ENCODE measurements at regions not wholly inside any gene's neighbourhood (a gene's known extent, or its start where the extent isn't known, plus 50 kb on each side); places are given as distances from the start of the nearest gene placed in this dataset.
"Not testable (repeated sequence)": the region's sequence is repeated elsewhere in the genome, so short reads cannot be mapped to it uniquely, and the experiment has no call there.

GRCh38 chr13:110045919-110046318 lies 259.5 kb upstream of the IRS2 start:
- TF ChIP-seq CTCF (IDR thresholded peaks at IDR 0.05; ENCODE audit: insufficient read depth, low read depth, low read length, missing control alignments) = no peak
- H3K4me3 ChIP-seq (ENCODE audit: low read length) = no peak overlapping the region
- no peak for DNase-seq (ENCODE audit: low read depth)

GRCh38 chr13:110045202-110045601 lies 258.8 kb upstream of the IRS2 start:
- no peak for DNase-seq (ENCODE audit: low read depth)
- no peak for TF ChIP-seq CTCF (IDR thresholded peaks at IDR 0.05; ENCODE audit: insufficient read depth, low read depth, low read length, missing control alignments)
- no peak overlapping the region for H3K4me3 ChIP-seq (ENCODE audit: low read length)

GRCh38 chr13:110044551-110045111 lies 258.2 kb upstream of the IRS2 start:
- H3K4me3 ChIP-seq (ENCODE audit: low read length) = no peak overlapping the region
- TF ChIP-seq CTCF (IDR thresholded peaks at IDR 0.05; ENCODE audit: insufficient read depth, low read depth, low read length, missing control alignments) = no peak
- DNase-seq (ENCODE audit: low read depth) = no peak

GRCh38 chr13:110042253-110042950 lies 256.0 kb upstream of the IRS2 start:
- no peak for DNase-seq (ENCODE audit: low read depth)

GRCh38 chr13:110041638-110042037 lies 255.3 kb upstream of the IRS2 start:
- H3K4me3 ChIP-seq (ENCODE audit: low read length); DNase-seq (ENCODE audit: low read depth): not testable (repeated sequence)

More at GRCh38 chr13:110042253-110042950, 256.0 kb upstream of the IRS2 start:
- TF ChIP-seq CTCF (IDR thresholded peaks at IDR 0.05; ENCODE audit: insufficient read depth, low read depth, low read length, missing control alignments) = no peak
- no peak overlapping the region for H3K4me3 ChIP-seq (ENCODE audit: low read length)

GRCh38 chr13:110037925-110038573 lies 251.7 kb upstream of the IRS2 start:
- no peak for DNase-seq (ENCODE audit: low read depth)
- TF ChIP-seq CTCF (IDR thresholded peaks at IDR 0.05; ENCODE audit: insufficient read depth, low read depth, low read length, missing control alignments) = no peak
- no peak overlapping the region for H3K4me3 ChIP-seq (ENCODE audit: low read length)

GRCh38 chr13:110036060-110036459 lies 249.7 kb upstream of the IRS2 start:
- no peak for DNase-seq (ENCODE audit: low read depth)
- no peak overlapping the region for H3K4me3 ChIP-seq (ENCODE audit: low read length)
- no peak for TF ChIP-seq CTCF (IDR thresholded peaks at IDR 0.05; ENCODE audit: insufficient read depth, low read depth, low read length, missing control alignments)
